Fibroblast of lung (primary cell): ENCODE measurements at regions not wholly inside any gene's neighbourhood (a gene's known extent, or its start where the extent isn't known, plus 50 kb on each side); places are given as distances from the start of the nearest gene placed in this dataset.

Experiments
- EZH2 ChIP-seq: IDR thresholded peaks from 2 replicates; pipeline ENCODE4 v1.5.1; 2012; ENCODE audit warnings: low read length, control low read depth, mild to moderate bottlenecking; ENCODE audit errors: missing control alignments
- TF ChIP-seq, protein P1 (sequence below), 2 donors: IDR thresholded peaks in 1 of 2; conservative IDR thresholded peaks in 1 of 2; 1 replicate in 1 of 2; 2 replicates in 1 of 2; pipeline ENCODE4 v1.5.1; 2011 to 2012; ENCODE audit warnings: low read length in 2 of 2, control low read depth in 1 of 2, inconsistent platforms in 1 of 2, low read depth in 1 of 2, mild to moderate bottlenecking in 1 of 2

- TF ChIP-seq, protein P1, sequence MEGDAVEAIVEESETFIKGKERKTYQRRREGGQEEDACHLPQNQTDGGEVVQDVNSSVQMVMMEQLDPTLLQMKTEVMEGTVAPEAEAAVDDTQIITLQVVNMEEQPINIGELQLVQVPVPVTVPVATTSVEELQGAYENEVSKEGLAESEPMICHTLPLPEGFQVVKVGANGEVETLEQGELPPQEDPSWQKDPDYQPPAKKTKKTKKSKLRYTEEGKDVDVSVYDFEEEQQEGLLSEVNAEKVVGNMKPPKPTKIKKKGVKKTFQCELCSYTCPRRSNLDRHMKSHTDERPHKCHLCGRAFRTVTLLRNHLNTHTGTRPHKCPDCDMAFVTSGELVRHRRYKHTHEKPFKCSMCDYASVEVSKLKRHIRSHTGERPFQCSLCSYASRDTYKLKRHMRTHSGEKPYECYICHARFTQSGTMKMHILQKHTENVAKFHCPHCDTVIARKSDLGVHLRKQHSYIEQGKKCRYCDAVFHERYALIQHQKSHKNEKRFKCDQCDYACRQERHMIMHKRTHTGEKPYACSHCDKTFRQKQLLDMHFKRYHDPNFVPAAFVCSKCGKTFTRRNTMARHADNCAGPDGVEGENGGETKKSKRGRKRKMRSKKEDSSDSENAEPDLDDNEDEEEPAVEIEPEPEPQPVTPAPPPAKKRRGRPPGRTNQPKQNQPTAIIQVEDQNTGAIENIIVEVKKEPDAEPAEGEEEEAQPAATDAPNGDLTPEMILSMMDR (conservative IDR thresholded peaks at IDR 0.05 in 1 of 2, IDR thresholded peaks at IDR 0.05 in 1 of 2; ENCODE audit: low read depth in 1 of 2, low read length in 2 of 2) = no peak
- TF ChIP-seq EZH2 = no peak
Observed at GRCh38 chr1:105664495-105664894, 1392.0 kb upstream of the PRMT6 start.
